Nephron progenitor cell (in vitro differentiated cells): ENCODE measurements at regions not wholly inside any gene's neighbourhood (a gene's known extent, or its start where the extent isn't known, plus 50 kb on each side); places are given as distances from the start of the nearest gene placed in this dataset.

Source experiments
- DNase-seq: peaks from one replicate; pipeline ENCODE4 v3.0.0; 2021
- H3K27ac Mint-ChIP-seq: 2 replicates; pipeline ENCODE4 v1.8.0; 2021; ENCODE audit warnings: mild to moderate bottlenecking, moderate library complexity, mixed read lengths
- H3K27me3 Mint-ChIP-seq: 2 replicates; pipeline ENCODE4 v1.8.0; 2021; ENCODE audit warnings: mild to moderate bottlenecking, low read depth, mixed read lengths; ENCODE audit not compliant: poor library complexity
- H3K36me3 Mint-ChIP-seq: 2 replicates; pipeline ENCODE4 v1.8.0; 2021; ENCODE audit warnings: low read depth, mixed read lengths
- H3K4me1 Mint-ChIP-seq: 2 replicates; pipeline ENCODE4 v1.8.0; 2021; ENCODE audit warnings: mixed read lengths
- H3K4me3 Mint-ChIP-seq: 2 replicates; pipeline ENCODE4 v1.8.0; 2021; ENCODE audit warnings: mild to moderate bottlenecking, moderate library complexity, mixed read lengths
- H3K9me3 Mint-ChIP-seq: 2 replicates; pipeline ENCODE4 v1.8.0; 2021; ENCODE audit warnings: mild to moderate bottlenecking, moderate library complexity, mixed read lengths
- CTCF ChIP-seq: fragments of 200-600 bp; sonication (generic); IDR thresholded peaks from 2 replicates; pipeline ENCODE4 v1.5.0; 2021; ENCODE audit warnings: antibody characterized with exemption

GRCh38 chr9:26172301-26172700, 494.1 kb upstream of the TUSC1 start:
- Mint-ChIP-seq H3K4me1 (no peaks in the 10 kb centered on the region), H3K9me3 (no peaks in the 10 kb centered on the region), H3K4me3 (no peak overlapping the region), H3K36me3 (no peaks in the 10 kb centered on the region), H3K27me3 (no peaks in the 10 kb centered on the region), H3K27ac (no peak overlapping the region)
- DNase-seq, result no peak
- TF ChIP-seq CTCF, result no peak

- no peak overlapping the region for H3K4me3 Mint-ChIP-seq
- TF ChIP-seq CTCF, result no peak
- H3K36me3 Mint-ChIP-seq, result no peaks in the 10 kb centered on the region
- no peaks in the 10 kb centered on the region for H3K4me1 Mint-ChIP-seq
- no peak overlapping the region for H3K27ac Mint-ChIP-seq
- DNase-seq, result no peak
- H3K27me3 Mint-ChIP-seq, result no peaks in the 10 kb centered on the region
- no peaks in the 10 kb centered on the region for H3K9me3 Mint-ChIP-seq
These were observed 493.4 kb upstream of the TUSC1 start for GRCh38 chr9:26171691-26172090.

GRCh38 chr9:26170190-26170589, 491.9 kb upstream of the TUSC1 start:
- Mint-ChIP-seq H3K36me3 (no peaks in the 10 kb centered on the region), H3K9me3 (no peaks in the 10 kb centered on the region), H3K4me3 (no peak overlapping the region), H3K4me1 (no peaks in the 10 kb centered on the region), H3K27ac (no peak overlapping the region), H3K27me3 (no peaks in the 10 kb centered on the region)
- no peak for TF ChIP-seq CTCF
- no peak for DNase-seq

- Mint-ChIP-seq H3K36me3 (no peaks in the 10 kb centered on the region), H3K4me3 (no peak overlapping the region), H3K4me1 (no peaks in the 10 kb centered on the region), H3K9me3 (no peaks in the 10 kb centered on the region), H3K27me3 (no peaks in the 10 kb centered on the region), H3K27ac (no peak overlapping the region)
- TF ChIP-seq CTCF, result no peak
- DNase-seq, result no peak
These were observed 491.5 kb upstream of the TUSC1 start for GRCh38 chr9:26169708-26170107.

GRCh38 chr9:26166537-26166936, 488.3 kb upstream of the TUSC1 start:
- DNase-seq, result no peak
- Mint-ChIP-seq H3K9me3 (no peaks in the 10 kb centered on the region), H3K4me3 (no peak overlapping the region), H3K27ac (no peak overlapping the region), H3K27me3 (no peaks in the 10 kb centered on the region), H3K36me3 (no peaks in the 10 kb centered on the region), H3K4me1 (no peaks in the 10 kb centered on the region)
- no peak for TF ChIP-seq CTCF

GRCh38 chr9:26165426-26165825, 487.2 kb upstream of the TUSC1 start:
- no peak overlapping the region for H3K4me3 Mint-ChIP-seq

More at GRCh38 chr9:26165426-26165825, 487.2 kb upstream of the TUSC1 start:
- no peak overlapping the region for H3K27ac Mint-ChIP-seq
- H3K4me1 Mint-ChIP-seq, result no peaks in the 10 kb centered on the region
- no peaks in the 10 kb centered on the region for H3K9me3 Mint-ChIP-seq
- no peaks in the 10 kb centered on the region for H3K27me3 Mint-ChIP-seq
- no peak for DNase-seq
- no peaks in the 10 kb centered on the region for H3K36me3 Mint-ChIP-seq
- TF ChIP-seq CTCF, result no peak
